HG02981 (cell line): ENCODE measurements at regions not wholly inside any gene's neighbourhood (a gene's known extent, or its start where the extent isn't known, plus 50 kb on each side); places are given as distances from the start of the nearest gene placed in this dataset.
"Not testable (repeated sequence)": the region's sequence is repeated elsewhere in the genome, so short reads cannot be mapped to it uniquely, and the experiment has no call there.

Experiments used
- ATAC-seq: cut with Tn5 transposase; IDR thresholded peaks from one replicate; pipeline ENCODE4 v1.9.1; 2021; ENCODE audit warnings: mild to moderate bottlenecking, moderate library complexity; ENCODE audit not compliant: unreplicated experiment

DNA sequence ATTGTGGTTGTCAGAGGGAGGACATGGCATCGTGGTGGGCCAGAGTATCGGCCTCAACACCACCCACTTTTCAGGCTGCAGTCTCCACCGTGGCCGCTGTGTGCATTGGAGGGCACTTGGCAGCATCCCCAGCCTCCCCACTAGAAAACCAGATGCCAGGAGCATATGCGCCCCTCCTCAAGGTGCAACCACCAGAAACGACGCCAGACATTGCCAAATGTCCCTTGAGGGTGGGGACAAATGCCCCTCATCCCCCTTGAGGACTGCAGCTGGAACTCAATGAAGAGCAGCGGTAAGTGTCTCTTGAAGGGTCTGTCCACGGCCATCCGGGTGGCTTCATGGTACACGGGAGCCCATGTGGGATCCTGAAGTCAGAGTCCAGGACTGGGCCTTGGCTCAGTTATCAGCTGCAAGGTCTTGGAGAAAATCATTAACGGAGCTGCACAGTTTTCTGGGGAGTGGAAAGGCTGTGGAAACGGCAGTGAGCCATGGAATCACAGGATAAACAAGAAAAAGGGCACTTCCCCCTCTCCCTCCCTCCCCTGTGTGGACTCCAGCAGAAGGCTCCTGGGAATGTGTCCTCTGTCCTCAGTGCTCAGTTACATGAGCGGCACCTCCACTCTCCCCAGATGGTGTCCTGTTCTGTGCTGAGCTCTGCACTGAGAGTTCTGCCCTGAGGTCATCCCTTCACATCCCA lies 324.4 kb upstream of the B3GAT1 start:
- ATAC-seq = no peak

DNA sequence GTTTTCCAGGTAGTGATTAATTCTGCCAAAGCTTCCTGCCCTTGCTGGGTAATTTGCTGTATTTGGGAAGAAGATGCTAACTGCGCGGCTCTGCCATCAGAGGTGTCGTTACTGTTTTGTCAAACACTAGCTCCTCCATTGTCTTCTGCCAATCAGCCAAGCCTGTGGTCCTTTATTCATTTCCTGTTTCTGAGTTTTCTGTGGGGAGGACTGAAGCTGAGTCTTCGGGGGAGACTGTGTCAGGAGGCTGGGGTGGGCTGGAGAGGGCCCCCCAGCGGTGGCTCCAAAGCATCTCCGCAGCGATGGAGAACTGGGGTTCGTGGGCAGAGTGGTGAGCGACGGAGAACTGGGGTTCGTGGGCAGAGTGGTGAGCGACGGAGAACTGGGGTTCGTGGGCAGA lies 322.9 kb upstream of the B3GAT1 start:
- ATAC-seq = no peak

DNA sequence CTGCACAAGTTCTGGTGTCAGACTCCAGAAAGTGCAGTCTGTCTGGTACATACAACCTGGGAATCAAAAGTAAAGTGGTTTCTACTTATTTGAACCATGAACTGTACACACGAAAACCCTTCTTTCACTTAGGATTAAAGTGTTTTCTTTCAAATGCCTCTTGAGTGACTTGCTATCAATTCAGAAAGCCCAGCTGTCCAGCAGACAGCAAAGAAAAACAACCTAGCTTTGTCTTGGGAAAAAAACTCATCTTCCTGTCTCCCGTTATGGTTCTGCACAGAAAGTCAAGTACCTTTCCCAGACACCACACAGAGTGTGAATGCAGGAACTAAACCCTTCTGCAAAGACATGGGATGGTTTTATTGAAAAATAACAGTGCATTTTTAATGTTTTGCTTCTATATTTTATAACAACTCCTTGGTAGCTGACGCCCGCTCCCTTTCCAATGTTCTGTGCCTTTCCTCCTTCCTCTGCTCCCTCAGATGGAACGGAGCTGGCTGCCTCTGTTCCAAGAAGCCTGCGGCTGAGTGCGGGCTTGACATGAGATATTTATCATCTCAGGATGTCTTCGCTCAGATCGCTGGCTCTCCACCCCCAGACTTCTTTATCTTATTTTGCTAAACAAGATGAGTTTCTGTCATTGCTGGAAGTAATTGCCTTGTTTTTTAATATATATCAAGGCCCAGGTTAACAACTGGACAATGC lies 322.3 kb upstream of the B3GAT1 start:
- ATAC-seq = no peak

DNA sequence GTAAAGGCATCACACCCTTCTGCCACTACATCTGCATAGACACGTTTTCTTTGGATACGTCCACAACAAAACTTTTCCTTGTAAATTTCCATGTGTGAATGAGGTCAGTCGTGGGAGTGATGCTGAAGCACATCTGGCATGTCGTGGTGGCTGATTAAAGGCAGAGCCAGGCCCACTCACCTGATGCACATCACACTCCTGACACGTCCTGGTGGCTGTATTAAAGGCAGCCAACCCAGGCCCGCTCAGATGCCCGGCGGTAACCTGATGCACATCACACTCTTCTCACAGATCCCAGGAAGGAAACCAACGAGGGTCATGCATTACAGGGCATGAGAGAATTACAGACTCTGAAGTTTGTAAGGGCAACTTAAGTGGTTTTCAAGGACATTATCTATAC lies 321.6 kb upstream of the B3GAT1 start:
- no peak for ATAC-seq

DNA sequence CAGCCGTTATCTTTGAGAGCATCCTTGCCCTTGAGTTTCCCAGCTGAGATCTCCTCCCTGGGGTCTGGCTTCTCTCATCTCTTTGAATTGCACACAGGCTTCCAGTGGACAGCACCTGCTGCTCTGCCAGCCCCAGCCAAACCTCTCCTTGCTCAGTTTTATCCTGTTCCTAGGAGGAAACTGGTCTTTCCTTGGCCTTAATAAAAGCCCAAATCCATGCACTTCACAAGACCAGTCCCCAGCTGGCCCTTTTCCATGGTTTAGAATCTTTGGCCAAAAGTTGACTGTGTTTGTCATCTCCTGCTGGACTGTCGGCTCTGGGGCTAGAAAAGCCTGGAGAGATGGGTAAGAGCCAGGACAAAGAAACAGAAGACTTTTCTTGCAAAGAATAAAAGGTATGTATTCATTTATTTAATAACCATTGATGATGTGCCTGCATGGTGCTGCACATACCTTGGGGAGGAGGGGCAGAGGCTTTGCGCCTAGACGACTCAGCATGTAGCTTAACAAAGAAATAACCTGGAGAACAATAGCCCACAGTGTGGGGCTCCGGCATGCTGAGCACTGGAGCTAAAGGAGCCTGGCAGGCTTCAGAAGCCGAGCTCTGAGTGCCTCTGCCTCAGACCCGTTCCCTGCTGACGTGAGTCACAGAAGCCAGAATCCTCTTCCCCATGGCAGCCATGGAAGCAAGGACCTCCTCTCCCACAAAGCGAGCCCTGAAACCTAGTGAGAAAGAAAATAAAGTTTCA lies 319.3 kb upstream of the B3GAT1 start:
- ATAC-seq = no peak

DNA sequence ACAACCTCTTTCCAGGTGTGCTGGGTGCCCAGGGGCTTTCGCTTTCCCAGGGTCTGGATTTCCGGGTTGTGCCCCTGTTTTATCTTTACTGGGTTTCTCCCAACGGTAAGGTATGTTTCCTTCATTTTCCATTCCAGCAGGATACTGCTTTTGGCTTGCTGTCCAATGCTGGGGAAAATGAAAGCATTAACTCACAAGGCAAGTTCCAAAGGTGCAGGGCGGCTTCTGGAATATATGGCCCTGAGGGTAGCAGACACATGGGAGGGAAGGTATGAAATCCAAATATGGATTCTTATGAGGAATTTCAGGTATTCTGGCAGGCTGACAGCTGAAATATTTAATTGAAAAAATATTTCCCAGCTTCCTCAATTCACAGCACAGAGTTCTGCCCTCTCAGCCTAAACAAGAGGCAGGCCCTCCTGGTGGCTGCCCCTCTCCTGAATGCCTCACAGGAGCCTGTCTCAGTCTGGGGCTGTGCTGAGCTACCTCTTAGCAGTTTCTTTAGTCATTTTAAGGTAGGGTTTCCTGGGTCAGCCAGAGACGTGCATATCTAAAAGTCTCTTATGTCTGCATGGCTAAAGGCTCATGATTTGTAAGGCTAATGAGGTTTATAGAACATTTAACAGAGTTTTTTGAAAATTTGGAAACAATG lies 318.6 kb upstream of the B3GAT1 start:
- no peak for ATAC-seq

DNA sequence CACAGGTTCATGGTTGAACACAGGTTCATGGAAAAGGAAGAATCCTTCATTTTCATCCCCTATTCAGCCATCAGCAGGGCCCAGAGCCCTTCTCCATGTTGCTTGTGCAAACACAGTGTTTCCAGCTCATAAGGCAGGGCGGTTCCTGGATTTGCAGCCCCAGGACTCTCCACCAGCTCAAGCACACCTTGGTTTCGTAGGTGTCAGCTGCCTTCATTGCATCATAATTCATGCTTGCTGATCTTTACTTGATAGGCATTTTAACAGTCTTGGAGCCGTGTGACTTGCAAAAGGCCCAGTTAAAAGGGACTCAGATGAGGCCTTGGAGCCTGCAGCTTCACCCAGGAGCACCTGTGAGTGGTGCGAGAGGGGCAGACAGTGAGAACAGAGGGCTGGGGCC lies 318.1 kb upstream of the B3GAT1 start:
- no peak for ATAC-seq

DNA sequence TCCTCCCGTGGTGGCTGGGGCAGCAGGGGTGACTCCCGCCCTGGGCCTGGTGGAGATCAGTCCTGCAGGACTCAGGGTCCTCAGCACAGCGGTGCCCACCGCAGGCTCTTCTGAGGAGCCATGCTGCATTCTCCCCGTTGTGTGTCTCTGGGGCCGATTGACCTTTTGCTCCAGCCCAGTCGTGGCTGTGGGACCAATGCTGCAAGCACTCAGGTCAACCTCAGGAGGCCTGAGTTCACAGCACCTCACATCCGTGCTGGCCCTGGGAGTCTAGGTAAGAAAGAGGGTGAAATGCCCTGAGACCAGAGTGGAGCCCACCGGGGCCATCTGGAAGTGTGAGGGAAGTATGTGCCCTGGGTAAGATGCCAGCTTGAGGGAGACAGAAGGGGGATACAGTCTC lies 316.1 kb upstream of the B3GAT1 start:
- no peak for ATAC-seq

DNA sequence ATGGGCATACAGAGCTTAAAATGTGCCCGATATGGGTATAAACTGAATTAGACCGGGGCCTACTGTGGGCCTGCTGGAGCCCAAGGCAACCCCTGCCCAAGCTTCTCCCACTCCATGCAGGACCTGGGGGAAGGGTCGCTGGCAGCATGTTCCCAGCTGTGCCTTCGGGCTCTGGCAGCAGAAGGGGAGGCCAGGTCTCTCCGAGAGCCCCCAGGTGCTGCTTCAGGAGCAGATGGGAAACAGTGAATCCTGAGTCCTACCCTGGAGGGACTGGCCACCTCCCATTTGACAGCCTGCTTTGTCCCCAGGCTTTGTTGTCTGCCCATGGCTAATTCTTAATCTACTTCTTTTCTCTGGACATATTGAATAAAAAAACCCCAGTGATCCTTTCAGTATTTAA lies 315.6 kb upstream of the B3GAT1 start:
- no peak for ATAC-seq

DNA sequence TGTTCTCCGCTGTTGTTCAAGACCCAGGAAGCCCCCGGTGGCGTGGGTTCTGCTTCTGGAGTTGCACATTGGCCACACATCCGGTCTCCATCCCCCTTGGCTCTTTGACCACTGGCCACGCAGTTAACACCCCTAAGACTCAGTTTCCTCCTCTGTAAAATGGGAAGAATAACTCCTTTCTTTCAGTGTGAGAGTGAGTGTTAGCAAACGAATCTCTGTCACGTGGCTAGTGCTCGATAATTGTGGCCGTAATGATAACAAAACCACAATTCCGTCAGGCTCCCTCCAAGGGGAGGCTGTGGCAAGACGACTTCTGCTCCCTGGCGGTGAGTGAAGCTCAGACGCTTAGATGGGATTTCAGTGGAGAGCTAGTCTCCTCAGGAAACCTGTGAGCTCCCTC lies 315.2 kb upstream of the B3GAT1 start:
- no peak for ATAC-seq

DNA sequence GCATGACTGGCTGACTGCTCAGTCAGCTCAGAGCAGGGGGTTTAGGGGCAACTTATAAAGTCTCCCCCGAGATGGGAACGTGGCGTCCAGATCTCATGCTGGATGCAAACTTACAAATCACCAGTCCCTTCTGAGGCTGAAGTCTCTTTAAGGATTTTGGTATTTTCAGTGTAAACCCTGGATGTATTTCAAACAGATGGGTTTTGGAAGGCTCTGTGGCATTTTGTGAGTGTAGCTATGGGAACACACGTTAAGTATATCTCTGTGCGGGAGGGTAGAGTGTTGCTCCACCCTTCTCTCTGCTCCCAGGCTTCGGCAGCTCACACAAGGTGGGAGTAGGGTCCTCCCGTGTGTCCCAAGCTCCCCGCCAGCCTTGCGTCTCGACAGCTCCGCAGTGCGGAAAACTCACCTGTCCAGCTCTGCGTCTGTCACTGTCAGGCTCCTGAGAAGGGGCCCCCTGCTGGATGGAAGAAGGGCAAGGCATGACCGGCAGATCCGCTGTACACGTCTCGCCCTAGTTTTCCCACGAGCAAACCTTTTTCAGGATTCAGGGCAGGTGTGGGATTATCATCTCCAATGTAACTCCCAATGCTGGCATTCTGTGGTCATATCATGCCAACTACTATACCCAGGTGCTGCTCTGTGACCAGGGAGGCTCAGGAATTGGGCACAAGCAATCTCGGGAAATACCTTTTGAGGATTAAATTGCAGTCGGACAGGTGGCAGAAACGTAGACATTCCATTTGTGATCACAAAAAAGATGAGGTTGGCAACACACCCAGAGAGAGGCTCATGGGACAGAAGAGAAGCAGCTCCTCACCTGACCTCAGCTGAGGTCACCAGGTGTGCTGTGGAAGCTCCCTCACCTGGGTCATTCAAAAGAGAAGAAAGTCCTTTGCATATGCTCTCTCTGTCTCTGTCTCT lies 313.9 kb upstream of the B3GAT1 start:
- ATAC-seq = no peak

DNA sequence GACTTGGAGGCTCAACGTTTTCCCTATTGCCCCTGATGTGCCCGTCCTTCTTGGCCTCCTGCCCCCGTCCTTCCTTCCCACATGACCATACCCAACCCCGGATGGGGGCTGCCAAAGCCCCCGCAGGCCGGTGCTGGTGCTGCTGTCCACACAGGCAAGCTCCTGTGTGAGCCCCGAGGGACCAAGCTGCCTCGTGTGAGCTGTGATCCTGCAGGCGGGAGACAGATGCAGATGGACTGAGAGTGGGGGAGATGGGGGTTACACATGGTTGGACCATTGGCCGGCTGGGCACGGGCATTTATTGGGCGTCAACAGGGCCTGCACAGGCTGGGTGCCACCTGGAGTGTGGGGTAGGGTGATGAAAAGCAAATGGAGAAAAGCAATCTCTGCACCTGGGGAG lies 313.2 kb upstream of the B3GAT1 start:
- no peak for ATAC-seq

DNA sequence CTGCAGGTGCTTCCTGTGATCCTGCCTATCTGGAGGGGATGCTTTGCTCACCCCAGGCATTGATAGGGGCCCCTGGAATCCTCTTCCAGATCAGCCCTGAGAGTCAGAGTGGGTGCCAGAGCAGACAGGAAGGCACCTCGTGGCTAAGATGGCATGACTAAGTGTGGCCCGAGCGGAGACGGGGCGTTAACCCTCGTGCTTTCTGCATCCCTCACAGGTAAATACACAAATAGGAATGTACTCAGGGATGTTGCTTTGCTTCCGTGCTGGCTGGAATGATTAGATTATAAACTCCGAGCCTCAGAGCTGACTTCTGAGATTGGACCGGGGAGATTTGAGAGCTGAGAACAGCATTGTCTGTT lies 312.7 kb upstream of the B3GAT1 start:
- ATAC-seq = no peak

DNA sequence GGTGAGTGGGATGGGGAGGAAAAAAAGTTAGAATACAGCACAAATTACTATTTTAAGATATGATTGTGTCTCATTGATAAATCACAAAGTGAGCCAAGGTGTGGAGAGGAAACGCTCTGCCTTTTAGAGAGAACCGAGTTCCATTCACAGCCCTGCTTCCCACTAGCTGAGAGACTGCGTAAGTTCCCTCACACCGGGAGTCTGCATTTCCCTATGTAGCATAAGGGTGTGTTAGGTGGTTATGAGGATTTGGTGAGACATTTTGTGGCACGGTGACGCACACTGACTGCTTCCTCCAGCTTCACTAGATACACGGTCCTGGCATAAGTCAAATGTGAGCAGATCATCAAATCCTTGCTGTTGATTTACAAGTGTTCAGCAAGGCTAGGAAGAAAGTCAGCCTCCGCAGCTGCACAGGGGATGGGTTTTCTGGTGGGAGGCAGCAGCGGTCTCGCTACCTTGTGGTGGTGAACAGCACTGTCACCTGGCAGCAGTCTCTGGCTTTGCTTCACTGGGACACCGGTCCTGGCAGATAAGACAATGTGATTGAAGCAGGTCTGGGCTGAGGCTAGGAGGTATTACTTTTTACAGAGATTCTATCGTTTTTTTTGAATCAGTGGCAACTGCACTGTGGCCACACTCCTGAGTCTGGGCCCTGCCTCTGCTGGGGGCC lies 312.2 kb upstream of the B3GAT1 start:
- no peak for ATAC-seq

DNA sequence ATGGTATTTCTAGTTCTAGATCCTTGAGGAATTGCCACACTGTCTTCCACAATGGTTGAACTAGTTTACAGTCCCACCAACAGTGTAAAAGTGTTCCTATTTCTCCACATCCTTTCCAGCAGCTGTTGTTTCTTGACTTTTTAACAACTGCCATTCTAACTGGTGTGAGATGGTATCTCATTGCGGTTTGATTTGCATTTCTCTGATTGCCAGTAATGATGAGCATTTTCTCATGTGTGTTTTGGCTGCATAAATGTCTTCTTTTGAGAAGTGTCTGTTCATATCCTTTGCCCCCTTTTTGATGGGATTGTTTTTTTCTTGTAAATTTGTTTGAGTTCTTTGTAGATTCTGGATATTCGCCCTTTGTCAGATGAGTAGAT lies 308.6 kb upstream of the B3GAT1 start:
- not testable (repeated sequence) for ATAC-seq

DNA sequence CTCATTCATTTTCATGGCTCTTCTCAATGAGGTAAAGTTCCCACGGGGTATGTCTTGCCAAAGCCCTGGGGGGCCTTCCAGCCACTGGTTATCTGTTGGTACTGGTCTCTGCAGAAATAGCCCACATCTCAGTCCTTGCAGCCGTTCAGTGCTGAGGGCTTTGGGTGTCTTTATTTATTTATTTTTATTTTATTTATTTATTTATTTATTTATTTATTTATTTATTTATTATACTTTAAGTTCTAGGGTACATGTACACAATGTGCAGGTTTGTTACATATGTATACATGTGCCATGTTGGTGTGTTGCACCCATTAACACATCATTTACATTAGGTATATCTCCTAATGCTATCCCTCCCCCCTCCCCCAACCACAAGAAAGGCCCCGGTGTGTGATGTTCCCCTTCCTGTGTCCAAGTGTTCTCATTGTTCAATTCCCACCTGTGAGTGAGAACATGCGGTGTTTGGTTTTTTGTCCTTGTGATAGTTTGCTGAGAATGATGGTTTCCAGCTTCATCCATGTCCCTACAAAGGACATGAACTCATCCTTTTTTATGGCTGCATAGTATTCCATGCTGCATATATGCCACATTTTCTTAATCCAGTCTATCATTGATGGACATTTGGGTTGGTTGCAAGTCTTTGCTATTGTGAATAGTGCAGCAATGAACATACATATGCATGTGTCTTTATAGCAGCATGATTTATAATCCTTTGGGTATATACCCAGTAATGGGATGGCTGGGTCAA lies 308.1 kb upstream of the B3GAT1 start:
- not testable (repeated sequence) for ATAC-seq

DNA sequence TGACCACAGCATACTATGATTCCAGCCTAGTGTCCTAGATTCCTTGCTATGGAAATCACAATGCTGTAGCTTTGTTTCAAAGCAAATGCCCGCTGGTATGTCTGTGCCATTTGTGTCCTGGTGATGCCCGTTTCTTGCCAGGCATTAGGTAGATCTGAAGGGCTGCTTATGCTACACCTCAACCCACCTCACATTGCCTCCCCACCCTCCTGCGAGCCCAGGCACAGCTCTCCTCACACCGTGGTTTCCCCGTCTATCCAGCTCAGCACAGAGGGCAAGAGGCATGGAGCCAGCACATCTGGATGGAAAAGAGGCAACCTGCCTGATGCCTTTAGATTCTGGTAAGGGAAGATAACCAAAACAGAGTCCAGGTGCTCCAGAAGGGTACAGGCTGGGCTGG lies 307.4 kb upstream of the B3GAT1 start:
- ATAC-seq = no peak

DNA sequence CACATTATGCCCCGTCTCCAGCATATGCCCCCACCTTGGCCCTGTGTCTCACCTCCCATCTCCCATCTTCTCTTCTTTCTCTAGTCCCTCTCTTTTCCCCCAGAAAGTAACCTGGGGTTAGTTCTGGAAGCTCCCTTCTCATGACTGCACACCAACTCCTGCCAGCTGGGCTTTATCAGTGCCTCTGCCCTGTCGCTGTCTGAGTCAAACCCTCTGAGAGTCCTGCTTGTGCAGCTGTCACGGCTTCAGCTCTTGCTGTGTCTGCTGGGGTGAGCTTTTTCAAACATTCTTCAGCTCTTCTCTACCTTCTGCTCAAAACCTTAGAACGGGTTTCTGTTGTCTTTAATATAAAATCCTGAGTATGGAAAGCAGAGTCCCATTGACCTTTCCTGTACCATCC lies 304.5 kb upstream of the B3GAT1 start:
- no peak for ATAC-seq

DNA sequence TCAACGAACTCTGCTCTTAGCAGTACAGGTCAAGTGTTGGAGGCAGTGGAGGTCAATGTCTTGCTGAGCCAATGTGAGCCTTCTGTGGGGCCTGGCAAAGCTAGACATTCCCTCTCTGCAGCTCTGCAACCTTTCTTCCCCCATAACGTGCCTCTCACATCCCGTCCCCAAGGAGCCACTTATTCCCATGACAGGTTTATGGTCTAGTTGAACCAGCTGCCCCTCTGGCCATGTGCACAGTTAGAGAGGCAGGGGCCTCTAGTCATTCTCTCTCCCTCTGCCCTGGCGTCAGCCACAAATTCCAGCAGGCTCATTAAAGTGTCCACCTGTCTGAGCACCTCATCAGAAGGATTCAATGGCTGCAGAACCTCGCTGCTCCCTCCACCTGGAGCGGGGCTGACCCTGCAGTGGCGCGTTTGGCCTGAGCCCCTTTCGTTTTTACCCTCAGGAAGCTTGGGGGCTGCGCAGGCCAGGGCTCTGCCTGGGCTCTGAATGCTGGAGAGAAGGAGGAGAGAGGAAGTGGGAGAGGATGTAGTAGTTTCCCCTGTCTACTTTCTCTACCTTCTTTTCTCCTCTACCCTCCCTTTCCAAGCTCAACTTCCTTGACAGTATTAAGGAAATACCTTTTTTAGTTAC lies 302.1 kb upstream of the B3GAT1 start:
- ATAC-seq = no peak
